ENCODE measurements at regions not wholly inside any gene's neighbourhood (a gene's known extent, or its start where the extent isn't known, plus 50 kb on each side); places are given as distances from the start of the nearest gene placed in this dataset.

GRCh38 chr9:113692256-113692655, 183.9 kb upstream of the ZNF618 start:
- Histone ChIP-seq H3K23me2 (ENCODE audit: low read depth, low read length) (peaks cover 12% of the 10 kb centered on the region; the same call in 1 of the 2 replicates), H3K14ac (ENCODE audit: insufficient read length) (no peak overlapping the region), H3K27ac (ENCODE audit: low read depth, low read length) (no peak overlapping the region), H4K91ac (replicated peaks; ENCODE audit: insufficient read length, low read length) (no peak overlapping the region), H3K4me2 (ENCODE audit: insufficient read depth in 1 of 2, low read depth in 2 of 2, low read length in 2 of 2) (no peak overlapping the region), H3K79me2 (ENCODE audit: control insufficient read depth in 1 of 2, insufficient read depth in 2 of 2, low read length in 2 of 2) (no peaks in the 10 kb centered on the region), H4K20me1 (replicated peaks in 1 of 2; ENCODE audit: control insufficient read depth in 1 of 2, insufficient read depth in 2 of 2, low read length in 2 of 2) (no peaks in the 10 kb centered on the region), H2BK120ac (replicated peaks; ENCODE audit: low read depth, low read length) (no peak overlapping the region), H2AFZ (ENCODE audit: low read length) (no peak overlapping the region), H2BK5ac (ENCODE audit: low read depth, low read length) (no peak overlapping the region), H3K4ac (replicated peaks; ENCODE audit: insufficient read length, low read depth, low read length) (no peak overlapping the region), H3K9me3 (ENCODE audit: insufficient read depth in 2 of 2, low read depth in 1 of 2, low read length in 1 of 2) (no peaks in the 10 kb centered on the region), H3K27me3 (replicated peaks in 1 of 4; ENCODE audit: control insufficient read depth in 3 of 4, extremely low read depth in 1 of 4, insufficient read depth in 3 of 4, low read length in 3 of 4) (peaks cover 15 to 21% (median 17%) of the 10 kb centered on the region in 4 experiments), H2BK15ac (ENCODE audit: low read length) (no peak overlapping the region), H3K36me3 (ENCODE audit: control insufficient read depth in 2 of 4, insufficient read depth in 4 of 4, low read length in 3 of 4) (no peaks in the 10 kb centered on the region), H3K79me1 (ENCODE audit: low read depth, low read length) (no peaks in the 10 kb centered on the region), H3K18ac (ENCODE audit: extremely low read depth, low read length) (no peak overlapping the region), H3K9ac (replicated peaks in 1 of 4; ENCODE audit: extremely low read depth in 1 of 4, low read depth in 3 of 4, low read length in 3 of 4) (no peak overlapping the region), H3K4me3 (ENCODE audit: extremely low read depth in 1 of 4, insufficient read depth in 2 of 4, low read depth in 3 of 4, low read length in 4 of 4) (no peak overlapping the region), H3K4me1 (replicated peaks in 1 of 4; ENCODE audit: control insufficient read depth in 3 of 4, insufficient read depth in 4 of 4, low read length in 3 of 4) (peaks cover 0 to 6% (median 3%) of the 10 kb centered on the region in 4 experiments; a peak in 1 of 7 replicates), H2AK5ac (ENCODE audit: low read depth, low read length) (no peak overlapping the region), H3K56ac (replicated peaks; ENCODE audit: insufficient read length, low read depth, low read length) (no peak overlapping the region), H3K23ac (ENCODE audit: insufficient read length) (no peak overlapping the region), H2BK20ac (ENCODE audit: low read length) (no peak overlapping the region), H4K8ac (ENCODE audit: extremely low read depth, insufficient read depth, low read length) (no peak overlapping the region), H4K5ac (ENCODE audit: insufficient read length, low read depth, low read length) (no peak overlapping the region), H2BK12ac (ENCODE audit: low read depth, low read length) (no peak overlapping the region)
- WGBS, 2 experiments (ENCODE audit: extremely low coverage in 1 of 2, insufficient coverage in 1 of 2, insufficient read length in 1 of 2, insufficient replicate concordance in 2 of 2, low coverage in 1 of 2, low lambda C conversion rate in 2 of 2, missing lambda C conversion rate in 1 of 2) = 97% methylated on average over 2 of the region's 2 CpGs; no CpG with 5 or more reads in 1 of the 2 experiments
- ChIA-PET POLR2A (ENCODE audit: partially characterized antibody) (no interaction called here), CTCF (ENCODE audit: partially characterized antibody) (interaction anchor here (2.8 kb wide), 1 partner anchor 10 kb away, joined by 12 read pairs; no protein-coding TSS in a partner anchor)
- FAIRE-seq = no peak
- TF ChIP-seq CEBPB (IDR thresholded peaks at IDR 0.05; ENCODE audit: low read depth, low read length) (no peak), KDM4A (IDR thresholded peaks at IDR 0.05; ENCODE audit: low read depth, low read length, severe bottlenecking) (no peak), TAF7 (optimal IDR thresholded peaks at IDR 0.05; ENCODE audit: borderline replicate concordance, low read depth, low read length) (no peak), SRF (IDR thresholded peaks at IDR 0.05; ENCODE audit: low read depth, low read length) (no peak), JUND (IDR thresholded peaks at IDR 0.05; ENCODE audit: low read length) (no peak), PHF8 (conservative IDR thresholded peaks at IDR 0.05; ENCODE audit: low read depth, low read length) (no peak), EGR1 (IDR thresholded peaks at IDR 0.05; ENCODE audit: borderline replicate concordance, low read depth, low read length) (no peak), RAD21 (IDR thresholded peaks at IDR 0.05 in 1 of 2, conservative IDR thresholded peaks at IDR 0.05 in 1 of 2; ENCODE audit: low read depth in 2 of 2, low read length in 2 of 2) (no peak)
- TF ChIP-seq, protein P1, sequence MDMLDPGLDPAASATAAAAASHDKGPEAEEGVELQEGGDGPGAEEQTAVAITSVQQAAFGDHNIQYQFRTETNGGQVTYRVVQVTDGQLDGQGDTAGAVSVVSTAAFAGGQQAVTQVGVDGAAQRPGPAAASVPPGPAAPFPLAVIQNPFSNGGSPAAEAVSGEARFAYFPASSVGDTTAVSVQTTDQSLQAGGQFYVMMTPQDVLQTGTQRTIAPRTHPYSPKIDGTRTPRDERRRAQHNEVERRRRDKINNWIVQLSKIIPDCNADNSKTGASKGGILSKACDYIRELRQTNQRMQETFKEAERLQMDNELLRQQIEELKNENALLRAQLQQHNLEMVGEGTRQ (IDR thresholded peaks at IDR 0.05; ENCODE audit: low read length) = no peak
- DNase-seq (ENCODE audit: low read depth in 1 of 2, low spot score in 2 of 2) = no peak
